Endodermal cell (in vitro differentiated cells): ENCODE measurements at regions not wholly inside any gene's neighbourhood (a gene's known extent, or its start where the extent isn't known, plus 50 kb on each side); places are given as distances from the start of the nearest gene placed in this dataset.

Experiments used
- DNase-seq: peaks from one replicate; pipeline ENCODE4 v3.0.0-alpha.2; 2017
- H3K27ac ChIP-seq: 2 replicates; pipeline ENCODE4 v1.5.1; 2013; ENCODE audit warnings: mild to moderate bottlenecking, low read depth, low read length, moderate library complexity
- H3K27me3 ChIP-seq: 2 replicates; pipeline ENCODE4 v1.6.1; 2013; ENCODE audit warnings: mild to moderate bottlenecking, low read length, moderate library complexity; ENCODE audit not compliant: insufficient read depth, control insufficient read depth, poor library complexity, severe bottlenecking
- H3K36me3 ChIP-seq: 2 replicates; pipeline ENCODE4 v1.7.0; 2013; ENCODE audit warnings: mild to moderate bottlenecking, low read length, moderate library complexity; ENCODE audit not compliant: control insufficient read depth, insufficient read depth
- H3K4me1 ChIP-seq: one replicate; pipeline ENCODE4 v1.7.0; 2013; ENCODE audit warnings: low read length; ENCODE audit not compliant: control insufficient read depth, insufficient read depth
- H3K4me3 ChIP-seq: 2 replicates; pipeline ENCODE4 v1.5.1; 2013; ENCODE audit warnings: mild to moderate bottlenecking, low read length, moderate library complexity
- H3K9ac ChIP-seq: 2 replicates; pipeline ENCODE4 v1.6.1; 2013; ENCODE audit warnings: mild to moderate bottlenecking, low read length, moderate library complexity; ENCODE audit not compliant: poor library complexity, severe bottlenecking; ENCODE audit errors: extremely low read depth
- H3K9me3 ChIP-seq: 2 replicates; pipeline ENCODE4 v1.6.1; 2013; ENCODE audit warnings: mild to moderate bottlenecking, low read length, moderate library complexity; ENCODE audit not compliant: control insufficient read depth
- H3K27ac Mint-ChIP-seq: 2 replicates; pipeline ENCODE4 v1.8.0; 2020; ENCODE audit warnings: mixed read lengths
- H3K27me3 Mint-ChIP-seq: 2 replicates; pipeline ENCODE4 v1.8.0; 2021; ENCODE audit warnings: mild to moderate bottlenecking, mixed read lengths; ENCODE audit not compliant: insufficient read depth
- H3K36me3 Mint-ChIP-seq: 2 replicates; pipeline ENCODE4 v1.8.0; 2020; ENCODE audit warnings: low read depth, mixed read lengths
- H3K4me1 Mint-ChIP-seq: 2 replicates; pipeline ENCODE4 v1.8.0; 2020; ENCODE audit warnings: mixed read lengths
- H3K4me3 Mint-ChIP-seq: 2 replicates; pipeline ENCODE4 v1.8.0; 2020; ENCODE audit warnings: mild to moderate bottlenecking, moderate library complexity, mixed read lengths
- H3K9me3 Mint-ChIP-seq: 2 replicates; pipeline ENCODE4 v1.8.0; 2020; ENCODE audit warnings: mild to moderate bottlenecking, mixed read lengths
- WGBS, 2 experiments: methylation state at CpG; one replicate each; pipeline versions ENCODE4 v1.1.5 to v1.1.7; 2013; ENCODE audit warnings: missing lambda C conversion rate in 2 of 2, mixed read lengths in 1 of 2; ENCODE audit not compliant: insufficient coverage in 1 of 2, insufficient read length in 1 of 2; 5-methylcytosine and 5-hydroxymethylcytosine counted together
- TF ChIP-seq, protein P1 (sequence below): fragments of 200-600 bp; sonication (generic); conservative IDR thresholded peaks from 2 replicates; pipeline ENCODE4 v1.5.0; 2021; ENCODE audit warnings: antibody characterized with exemption, mild to moderate bottlenecking

GRCh38 chr2:209189893-209190292 is 234.0 kb upstream of the MAP2 start:
- Mint-ChIP-seq H3K36me3 (no peaks in the 10 kb centered on the region), H3K9me3 (no peaks in the 10 kb centered on the region), H3K27ac (no peak overlapping the region), H3K4me3 (no peak overlapping the region), H3K27me3 (no peaks in the 10 kb centered on the region), H3K4me1 (no peaks in the 10 kb centered on the region)
- H3K4me3 ChIP-seq: no peak overlapping the region
- H3K4me1 ChIP-seq: no peaks in the 10 kb centered on the region
- no peaks in the 10 kb centered on the region for H3K9me3 ChIP-seq
- H3K27me3 ChIP-seq: no peaks in the 10 kb centered on the region
- WGBS, 2 experiments: 81 to 83% methylated on average over 1 of the region's 1 CpG
- no peaks in the 10 kb centered on the region for H3K36me3 ChIP-seq
- TF ChIP-seq, protein P1, sequence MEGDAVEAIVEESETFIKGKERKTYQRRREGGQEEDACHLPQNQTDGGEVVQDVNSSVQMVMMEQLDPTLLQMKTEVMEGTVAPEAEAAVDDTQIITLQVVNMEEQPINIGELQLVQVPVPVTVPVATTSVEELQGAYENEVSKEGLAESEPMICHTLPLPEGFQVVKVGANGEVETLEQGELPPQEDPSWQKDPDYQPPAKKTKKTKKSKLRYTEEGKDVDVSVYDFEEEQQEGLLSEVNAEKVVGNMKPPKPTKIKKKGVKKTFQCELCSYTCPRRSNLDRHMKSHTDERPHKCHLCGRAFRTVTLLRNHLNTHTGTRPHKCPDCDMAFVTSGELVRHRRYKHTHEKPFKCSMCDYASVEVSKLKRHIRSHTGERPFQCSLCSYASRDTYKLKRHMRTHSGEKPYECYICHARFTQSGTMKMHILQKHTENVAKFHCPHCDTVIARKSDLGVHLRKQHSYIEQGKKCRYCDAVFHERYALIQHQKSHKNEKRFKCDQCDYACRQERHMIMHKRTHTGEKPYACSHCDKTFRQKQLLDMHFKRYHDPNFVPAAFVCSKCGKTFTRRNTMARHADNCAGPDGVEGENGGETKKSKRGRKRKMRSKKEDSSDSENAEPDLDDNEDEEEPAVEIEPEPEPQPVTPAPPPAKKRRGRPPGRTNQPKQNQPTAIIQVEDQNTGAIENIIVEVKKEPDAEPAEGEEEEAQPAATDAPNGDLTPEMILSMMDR: no peak
- no peak overlapping the region for H3K27ac ChIP-seq
- DNase-seq: no peak
- no peak overlapping the region for H3K9ac ChIP-seq

DNA sequence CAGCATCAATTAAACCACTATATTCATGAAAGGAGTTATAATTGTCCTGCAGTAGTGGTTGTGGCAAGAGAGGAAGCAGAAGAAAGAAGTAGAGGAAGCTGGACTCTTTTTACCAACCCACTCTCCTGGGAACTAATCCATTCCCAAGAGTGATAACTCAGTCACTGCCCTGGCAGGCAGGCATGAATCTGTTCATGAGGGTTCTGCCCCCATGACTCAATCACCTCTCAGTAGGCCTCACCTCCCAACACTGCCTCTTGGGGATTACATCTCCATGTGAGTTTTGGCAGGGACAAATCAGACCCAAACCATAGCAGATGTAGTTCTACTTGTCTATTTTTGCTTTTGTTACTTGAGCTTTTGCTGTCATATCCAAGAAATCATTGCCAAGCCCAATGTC is 232.7 kb upstream of the MAP2 start:
- H3K9me3 ChIP-seq: no peaks in the 10 kb centered on the region
- Mint-ChIP-seq H3K4me1 (no peaks in the 10 kb centered on the region), H3K9me3 (no peaks in the 10 kb centered on the region), H3K27me3 (no peaks in the 10 kb centered on the region), H3K27ac (no peak overlapping the region), H3K36me3 (no peaks in the 10 kb centered on the region), H3K4me3 (no peak overlapping the region)
- H3K9ac ChIP-seq: no peak overlapping the region
- H3K27me3 ChIP-seq: no peaks in the 10 kb centered on the region
- H3K36me3 ChIP-seq: no peaks in the 10 kb centered on the region
- no peak overlapping the region for H3K4me3 ChIP-seq
- H3K4me1 ChIP-seq: no peaks in the 10 kb centered on the region
- TF ChIP-seq, protein P1: no peak
- DNase-seq: no peak
- no peak overlapping the region for H3K27ac ChIP-seq

- no peaks in the 10 kb centered on the region for H3K36me3 ChIP-seq
- Mint-ChIP-seq H3K4me1 (no peaks in the 10 kb centered on the region), H3K36me3 (no peaks in the 10 kb centered on the region), H3K27ac (no peak overlapping the region), H3K9me3 (peaks cover 2% of the 10 kb centered on the region), H3K27me3 (no peaks in the 10 kb centered on the region), H3K4me3 (no peak overlapping the region)
- no peak for DNase-seq
- 71 to 86% methylated on average over 1 of the region's 2 CpGs for WGBS, 2 experiments
- H3K27me3 ChIP-seq: no peaks in the 10 kb centered on the region
- H3K27ac ChIP-seq: no peak overlapping the region
- H3K9ac ChIP-seq: no peak overlapping the region
- no peaks in the 10 kb centered on the region for H3K4me1 ChIP-seq
- H3K4me3 ChIP-seq: no peak overlapping the region
- TF ChIP-seq, protein P1: no peak
- H3K9me3 ChIP-seq: peaks cover 8% of the 10 kb centered on the region
These were observed 229.1 kb upstream of the MAP2 start for GRCh38 chr2:209194717-209195116.
